ENCODE measurements at regions not wholly inside any gene's neighbourhood (a gene's known extent, or its start where the extent isn't known, plus 50 kb on each side); places are given as distances from the start of the nearest gene placed in this dataset.

- no peak for TF ChIP-seq PRPF4 (IDR thresholded peaks at IDR 0.05; ENCODE audit: insufficient read depth, low read depth, low read length, poor library complexity, severe bottlenecking)
- TF ChIP-seq ELK1 (CRISPR knock-in tag; IDR thresholded peaks at IDR 0.05), result no peak
- TF ChIP-seq PRMT5 (CRISPR knock-in tag; IDR thresholded peaks at IDR 0.05), result no peak
- TF ChIP-seq ZNF316 (IDR thresholded peaks at IDR 0.05), result no peak
- no peak for TF ChIP-seq KAT2B (IDR thresholded peaks at IDR 0.05; ENCODE audit: low read depth, low read length)
- no peak for TF ChIP-seq REST (IDR thresholded peaks at IDR 0.05; ENCODE audit: borderline replicate concordance)
- TF ChIP-seq REST (CRISPR knock-in tag; IDR thresholded peaks at IDR 0.05; ENCODE audit: low read depth), result no peak
- TF ChIP-seq RUNX1 (IDR thresholded peaks at IDR 0.05; ENCODE audit: low read depth), result no peak
- TF ChIP-seq STAT5A (IDR thresholded peaks at IDR 0.05; ENCODE audit: borderline replicate concordance, low read length), result no peak
- TF ChIP-seq, protein P1, sequence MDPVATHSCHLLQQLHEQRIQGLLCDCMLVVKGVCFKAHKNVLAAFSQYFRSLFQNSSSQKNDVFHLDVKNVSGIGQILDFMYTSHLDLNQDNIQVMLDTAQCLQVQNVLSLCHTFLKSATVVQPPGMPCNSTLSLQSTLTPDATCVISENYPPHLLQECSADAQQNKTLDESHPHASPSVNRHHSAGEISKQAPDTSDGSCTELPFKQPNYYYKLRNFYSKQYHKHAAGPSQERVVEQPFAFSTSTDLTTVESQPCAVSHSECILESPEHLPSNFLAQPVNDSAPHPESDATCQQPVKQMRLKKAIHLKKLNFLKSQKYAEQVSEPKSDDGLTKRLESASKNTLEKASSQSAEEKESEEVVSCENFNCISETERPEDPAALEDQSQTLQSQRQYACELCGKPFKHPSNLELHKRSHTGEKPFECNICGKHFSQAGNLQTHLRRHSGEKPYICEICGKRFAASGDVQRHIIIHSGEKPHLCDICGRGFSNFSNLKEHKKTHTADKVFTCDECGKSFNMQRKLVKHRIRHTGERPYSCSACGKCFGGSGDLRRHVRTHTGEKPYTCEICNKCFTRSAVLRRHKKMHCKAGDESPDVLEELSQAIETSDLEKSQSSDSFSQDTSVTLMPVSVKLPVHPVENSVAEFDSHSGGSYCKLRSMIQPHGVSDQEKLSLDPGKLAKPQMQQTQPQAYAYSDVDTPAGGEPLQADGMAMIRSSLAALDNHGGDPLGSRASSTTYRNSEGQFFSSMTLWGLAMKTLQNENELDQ (CRISPR knock-in tag; IDR thresholded peaks at IDR 0.05; ENCODE audit: borderline replicate concordance), result no peak
Observed at GRCh38 chr6:74312081-74312480, 616.1 kb downstream of the CD109 start (continued).

Data from K562 (cell line).